A172 (cell line): ENCODE measurements at regions not wholly inside any gene's neighbourhood (a gene's known extent, or its start where the extent isn't known, plus 50 kb on each side); places are given as distances from the start of the nearest gene placed in this dataset.
A peak's percentile ranks its signal among the peaks of the same experiment; 100 is the strongest.

ENCODE experiments used
- DNase-seq: peaks from one replicate; pipeline ENCODE4 v3.0.0-alpha.2; 2015; ENCODE audit warnings: low spot score

- no peak for DNase-seq
Observed at GRCh38 chr11:24056051-24056450, 440.8 kb upstream of the LUZP2 start.

- no peak for DNase-seq
Observed at GRCh38 chr11:24060125-24060524, 436.7 kb upstream of the LUZP2 start.

- DNase-seq = peak; percentile 18
Observed at GRCh38 chr11:24064309-24064903, 432.4 kb upstream of the LUZP2 start.

GRCh38 chr11:24068197-24068596 lies 428.7 kb upstream of the LUZP2 start:
- no peak for DNase-seq

GRCh38 chr11:24070435-24070834 lies 426.4 kb upstream of the LUZP2 start:
- no peak for DNase-seq

- no peak for DNase-seq
Observed at GRCh38 chr11:24078018-24078417, 418.8 kb upstream of the LUZP2 start.

GRCh38 chr11:24082241-24082640 lies 414.6 kb upstream of the LUZP2 start:
- DNase-seq = no peak

- DNase-seq = no peak
Observed at GRCh38 chr11:24082860-24083259, 414.0 kb upstream of the LUZP2 start.

- DNase-seq = no peak
Observed at GRCh38 chr11:24084956-24085355, 411.9 kb upstream of the LUZP2 start.

GRCh38 chr11:24086921-24087320 lies 409.9 kb upstream of the LUZP2 start:
- DNase-seq = no peak

- no peak for DNase-seq
Observed at GRCh38 chr11:24091594-24091993, 405.3 kb upstream of the LUZP2 start.

- DNase-seq = no peak
Observed at GRCh38 chr11:24093375-24093774, 403.5 kb upstream of the LUZP2 start.

GRCh38 chr11:24108609-24109008 lies 388.2 kb upstream of the LUZP2 start:
- no peak for DNase-seq

GRCh38 chr11:24122291-24122690 lies 374.6 kb upstream of the LUZP2 start:
- no peak for DNase-seq

- no peak for DNase-seq
Observed at GRCh38 chr11:24124876-24125275, 372.0 kb upstream of the LUZP2 start.

GRCh38 chr11:24131698-24132097 lies 365.2 kb upstream of the LUZP2 start:
- no peak for DNase-seq

GRCh38 chr11:24132471-24132870 lies 364.4 kb upstream of the LUZP2 start:
- no peak for DNase-seq

- no peak for DNase-seq
Observed at GRCh38 chr11:24134879-24135589, 361.8 kb upstream of the LUZP2 start.

- no peak for DNase-seq
Observed at GRCh38 chr11:24142062-24142461, 354.8 kb upstream of the LUZP2 start.

- no peak for DNase-seq
Observed at GRCh38 chr11:24145411-24145810, 351.4 kb upstream of the LUZP2 start.

- DNase-seq = no peak
Observed at GRCh38 chr11:24153337-24153736, 343.5 kb upstream of the LUZP2 start.

- no peak for DNase-seq
Observed at GRCh38 chr11:24155792-24156191, 341.1 kb upstream of the LUZP2 start.

- no peak for DNase-seq
Observed at GRCh38 chr11:24157316-24157715, 339.5 kb upstream of the LUZP2 start.

GRCh38 chr11:24161587-24161986 lies 335.3 kb upstream of the LUZP2 start:
- no peak for DNase-seq
